WTC11 (cell line): ENCODE measurements at regions not wholly inside any gene's neighbourhood (a gene's known extent, or its start where the extent isn't known, plus 50 kb on each side); places are given as distances from the start of the nearest gene placed in this dataset.

Experiments used
- ESRRA ChIP-seq: sonication (generic); formaldehyde crosslinking; IDR thresholded peaks from 2 replicates; pipeline ENCODE4 v1.8.1; 2022; ENCODE audit warnings: mild to moderate bottlenecking, missing genetic modification reagents, borderline replicate concordance
- NFYB ChIP-seq: sonication (generic); formaldehyde crosslinking; conservative IDR thresholded peaks from 2 replicates; pipeline ENCODE4 v1.8.0; 2022; ENCODE audit warnings: low read depth, missing genetic modification reagents
- RELA ChIP-seq: sonication (generic); formaldehyde crosslinking; IDR thresholded peaks from 2 replicates; pipeline ENCODE4 v1.8.1; 2022; ENCODE audit warnings: missing genetic modification reagents, mild to moderate bottlenecking, borderline replicate concordance
- TF ChIP-seq, protein P1 (sequence below): fragments of 200-600 bp; IDR thresholded peaks from 2 replicates; pipeline ENCODE4 v1.8.0; 2022; ENCODE audit warnings: antibody characterized with exemption
- TF ChIP-seq, protein P2 (sequence below): sonication (generic); formaldehyde crosslinking; IDR thresholded peaks from 2 replicates; pipeline ENCODE4 v1.8.1; 2022; ENCODE audit warnings: low read depth, missing genetic modification reagents, borderline replicate concordance
- TF ChIP-seq, protein P3 (sequence below): sonication (generic); formaldehyde crosslinking; IDR thresholded peaks from 2 replicates; pipeline ENCODE4 v1.8.1; 2022; ENCODE audit warnings: low read depth, mild to moderate bottlenecking, moderate library complexity, missing genetic modification reagents, borderline replicate concordance
- TF ChIP-seq, protein P4 (sequence below): sonication (generic); formaldehyde crosslinking; IDR thresholded peaks from 2 replicates; pipeline ENCODE4 v1.8.1; 2022; ENCODE audit warnings: mild to moderate bottlenecking, missing genetic modification reagents, moderate library complexity, borderline replicate concordance
- TF ChIP-seq, protein P5 (sequence below): fragments of 250-450 bp; sonication (Bioruptor Pico); IDR thresholded peaks from 2 replicates; pipeline ENCODE4 v2.1.2; 2022; ENCODE audit warnings: mild to moderate bottlenecking, moderate library complexity
- TF ChIP-seq, protein P6 (sequence below): sonication (generic); formaldehyde crosslinking; IDR thresholded peaks from 2 replicates; pipeline ENCODE4 v1.8.0; 2022; ENCODE audit warnings: mild to moderate bottlenecking, missing genetic modification reagents
- TF ChIP-seq, protein P7 (sequence below): sonication (generic); formaldehyde crosslinking; IDR thresholded peaks from 2 replicates; pipeline ENCODE4 v1.8.1; 2023; ENCODE audit warnings: mild to moderate bottlenecking, missing genetic modification reagents

DNA sequence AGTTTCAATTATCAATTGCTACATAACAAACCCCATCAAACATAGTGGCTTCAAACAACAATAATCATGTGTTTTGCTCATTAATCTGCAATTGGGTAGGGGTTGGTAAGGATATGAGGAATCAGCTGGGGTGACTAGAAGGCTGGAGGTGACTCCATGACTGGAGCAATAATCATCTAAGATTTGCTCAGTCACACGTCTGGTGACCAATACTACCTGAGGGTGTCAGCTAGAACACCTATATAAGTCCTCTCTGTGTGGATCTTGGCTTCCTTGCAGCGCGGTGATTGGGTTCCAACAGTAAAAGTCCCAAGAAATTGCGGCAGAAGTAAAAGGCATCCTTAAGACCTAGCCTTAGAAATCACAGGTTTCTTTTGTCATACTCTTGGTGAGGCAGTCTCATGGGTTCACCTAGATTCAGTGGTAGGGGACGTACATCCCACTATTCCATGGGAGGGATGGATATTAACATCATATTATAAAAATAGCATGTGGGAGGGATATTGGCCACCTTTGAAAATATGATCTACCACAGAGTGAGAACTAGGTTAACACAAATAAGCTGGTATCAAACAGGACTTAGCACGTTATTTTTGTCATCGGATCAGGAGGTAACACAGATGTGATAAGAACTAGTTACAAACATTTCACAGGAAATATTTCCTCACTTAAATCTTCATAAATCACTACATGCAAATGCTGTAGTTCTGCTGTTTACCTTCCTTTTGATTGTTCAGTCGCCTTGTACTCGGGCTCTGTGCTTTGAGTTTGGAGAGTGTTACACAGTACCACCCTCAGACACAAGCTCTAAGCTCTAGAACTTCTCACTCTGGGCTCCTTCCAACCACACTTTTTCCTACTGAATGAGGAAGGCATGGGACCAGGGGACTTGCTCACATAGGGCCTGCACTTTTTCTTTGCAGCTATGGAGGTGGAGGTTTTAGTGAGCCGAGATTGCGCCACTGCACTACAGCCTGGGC lies 78.3 kb downstream of the LARP7 start:
- TF ChIP-seq, protein P1, sequence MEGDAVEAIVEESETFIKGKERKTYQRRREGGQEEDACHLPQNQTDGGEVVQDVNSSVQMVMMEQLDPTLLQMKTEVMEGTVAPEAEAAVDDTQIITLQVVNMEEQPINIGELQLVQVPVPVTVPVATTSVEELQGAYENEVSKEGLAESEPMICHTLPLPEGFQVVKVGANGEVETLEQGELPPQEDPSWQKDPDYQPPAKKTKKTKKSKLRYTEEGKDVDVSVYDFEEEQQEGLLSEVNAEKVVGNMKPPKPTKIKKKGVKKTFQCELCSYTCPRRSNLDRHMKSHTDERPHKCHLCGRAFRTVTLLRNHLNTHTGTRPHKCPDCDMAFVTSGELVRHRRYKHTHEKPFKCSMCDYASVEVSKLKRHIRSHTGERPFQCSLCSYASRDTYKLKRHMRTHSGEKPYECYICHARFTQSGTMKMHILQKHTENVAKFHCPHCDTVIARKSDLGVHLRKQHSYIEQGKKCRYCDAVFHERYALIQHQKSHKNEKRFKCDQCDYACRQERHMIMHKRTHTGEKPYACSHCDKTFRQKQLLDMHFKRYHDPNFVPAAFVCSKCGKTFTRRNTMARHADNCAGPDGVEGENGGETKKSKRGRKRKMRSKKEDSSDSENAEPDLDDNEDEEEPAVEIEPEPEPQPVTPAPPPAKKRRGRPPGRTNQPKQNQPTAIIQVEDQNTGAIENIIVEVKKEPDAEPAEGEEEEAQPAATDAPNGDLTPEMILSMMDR = no peak
- TF ChIP-seq, protein P2, sequence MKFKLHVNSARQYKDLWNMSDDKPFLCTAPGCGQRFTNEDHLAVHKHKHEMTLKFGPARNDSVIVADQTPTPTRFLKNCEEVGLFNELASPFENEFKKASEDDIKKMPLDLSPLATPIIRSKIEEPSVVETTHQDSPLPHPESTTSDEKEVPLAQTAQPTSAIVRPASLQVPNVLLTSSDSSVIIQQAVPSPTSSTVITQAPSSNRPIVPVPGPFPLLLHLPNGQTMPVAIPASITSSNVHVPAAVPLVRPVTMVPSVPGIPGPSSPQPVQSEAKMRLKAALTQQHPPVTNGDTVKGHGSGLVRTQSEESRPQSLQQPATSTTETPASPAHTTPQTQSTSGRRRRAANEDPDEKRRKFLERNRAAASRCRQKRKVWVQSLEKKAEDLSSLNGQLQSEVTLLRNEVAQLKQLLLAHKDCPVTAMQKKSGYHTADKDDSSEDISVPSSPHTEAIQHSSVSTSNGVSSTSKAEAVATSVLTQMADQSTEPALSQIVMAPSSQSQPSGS = no peak
- TF ChIP-seq, protein P3, sequence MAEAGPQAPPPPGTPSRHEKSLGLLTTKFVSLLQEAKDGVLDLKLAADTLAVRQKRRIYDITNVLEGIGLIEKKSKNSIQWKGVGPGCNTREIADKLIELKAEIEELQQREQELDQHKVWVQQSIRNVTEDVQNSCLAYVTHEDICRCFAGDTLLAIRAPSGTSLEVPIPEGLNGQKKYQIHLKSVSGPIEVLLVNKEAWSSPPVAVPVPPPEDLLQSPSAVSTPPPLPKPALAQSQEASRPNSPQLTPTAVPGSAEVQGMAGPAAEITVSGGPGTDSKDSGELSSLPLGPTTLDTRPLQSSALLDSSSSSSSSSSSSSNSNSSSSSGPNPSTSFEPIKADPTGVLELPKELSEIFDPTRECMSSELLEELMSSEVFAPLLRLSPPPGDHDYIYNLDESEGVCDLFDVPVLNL (CRISPR knock-in tag) = no peak
- TF ChIP-seq NFYB (no peak), RELA (no peak), ESRRA (CRISPR knock-in tag) (no peak)
- TF ChIP-seq, protein P4, sequence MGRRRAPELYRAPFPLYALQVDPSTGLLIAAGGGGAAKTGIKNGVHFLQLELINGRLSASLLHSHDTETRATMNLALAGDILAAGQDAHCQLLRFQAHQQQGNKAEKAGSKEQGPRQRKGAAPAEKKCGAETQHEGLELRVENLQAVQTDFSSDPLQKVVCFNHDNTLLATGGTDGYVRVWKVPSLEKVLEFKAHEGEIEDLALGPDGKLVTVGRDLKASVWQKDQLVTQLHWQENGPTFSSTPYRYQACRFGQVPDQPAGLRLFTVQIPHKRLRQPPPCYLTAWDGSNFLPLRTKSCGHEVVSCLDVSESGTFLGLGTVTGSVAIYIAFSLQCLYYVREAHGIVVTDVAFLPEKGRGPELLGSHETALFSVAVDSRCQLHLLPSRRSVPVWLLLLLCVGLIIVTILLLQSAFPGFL (CRISPR knock-in tag) = no peak
- TF ChIP-seq, protein P5, sequence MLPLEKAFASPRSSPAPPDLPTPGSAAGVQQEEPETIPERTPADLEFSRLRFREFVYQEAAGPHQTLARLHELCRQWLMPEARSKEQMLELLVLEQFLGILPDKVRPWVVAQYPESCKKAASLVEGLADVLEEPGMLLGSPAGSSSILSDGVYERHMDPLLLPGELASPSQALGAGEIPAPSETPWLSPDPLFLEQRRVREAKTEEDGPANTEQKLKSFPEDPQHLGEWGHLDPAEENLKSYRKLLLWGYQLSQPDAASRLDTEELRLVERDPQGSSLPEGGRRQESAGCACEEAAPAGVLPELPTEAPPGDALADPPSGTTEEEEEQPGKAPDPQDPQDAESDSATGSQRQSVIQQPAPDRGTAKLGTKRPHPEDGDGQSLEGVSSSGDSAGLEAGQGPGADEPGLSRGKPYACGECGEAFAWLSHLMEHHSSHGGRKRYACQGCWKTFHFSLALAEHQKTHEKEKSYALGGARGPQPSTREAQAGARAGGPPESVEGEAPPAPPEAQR (CRISPR knock-in tag) = no peak
- TF ChIP-seq, protein P6, sequence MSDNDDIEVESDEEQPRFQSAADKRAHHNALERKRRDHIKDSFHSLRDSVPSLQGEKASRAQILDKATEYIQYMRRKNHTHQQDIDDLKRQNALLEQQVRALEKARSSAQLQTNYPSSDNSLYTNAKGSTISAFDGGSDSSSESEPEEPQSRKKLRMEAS (CRISPR knock-in tag) = no peak
- TF ChIP-seq, protein P7, sequence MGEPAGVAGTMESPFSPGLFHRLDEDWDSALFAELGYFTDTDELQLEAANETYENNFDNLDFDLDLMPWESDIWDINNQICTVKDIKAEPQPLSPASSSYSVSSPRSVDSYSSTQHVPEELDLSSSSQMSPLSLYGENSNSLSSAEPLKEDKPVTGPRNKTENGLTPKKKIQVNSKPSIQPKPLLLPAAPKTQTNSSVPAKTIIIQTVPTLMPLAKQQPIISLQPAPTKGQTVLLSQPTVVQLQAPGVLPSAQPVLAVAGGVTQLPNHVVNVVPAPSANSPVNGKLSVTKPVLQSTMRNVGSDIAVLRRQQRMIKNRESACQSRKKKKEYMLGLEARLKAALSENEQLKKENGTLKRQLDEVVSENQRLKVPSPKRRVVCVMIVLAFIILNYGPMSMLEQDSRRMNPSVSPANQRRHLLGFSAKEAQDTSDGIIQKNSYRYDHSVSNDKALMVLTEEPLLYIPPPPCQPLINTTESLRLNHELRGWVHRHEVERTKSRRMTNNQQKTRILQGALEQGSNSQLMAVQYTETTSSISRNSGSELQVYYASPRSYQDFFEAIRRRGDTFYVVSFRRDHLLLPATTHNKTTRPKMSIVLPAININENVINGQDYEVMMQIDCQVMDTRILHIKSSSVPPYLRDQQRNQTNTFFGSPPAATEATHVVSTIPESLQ (CRISPR knock-in tag) = no peak
